ENCODE measurements at regions not wholly inside any gene's neighbourhood (a gene's known extent, or its start where the extent isn't known, plus 50 kb on each side); places are given as distances from the start of the nearest gene placed in this dataset.
"Not testable (repeated sequence)": the region's sequence is repeated elsewhere in the genome, so short reads cannot be mapped to it uniquely, and the experiment has no call there.

DNA sequence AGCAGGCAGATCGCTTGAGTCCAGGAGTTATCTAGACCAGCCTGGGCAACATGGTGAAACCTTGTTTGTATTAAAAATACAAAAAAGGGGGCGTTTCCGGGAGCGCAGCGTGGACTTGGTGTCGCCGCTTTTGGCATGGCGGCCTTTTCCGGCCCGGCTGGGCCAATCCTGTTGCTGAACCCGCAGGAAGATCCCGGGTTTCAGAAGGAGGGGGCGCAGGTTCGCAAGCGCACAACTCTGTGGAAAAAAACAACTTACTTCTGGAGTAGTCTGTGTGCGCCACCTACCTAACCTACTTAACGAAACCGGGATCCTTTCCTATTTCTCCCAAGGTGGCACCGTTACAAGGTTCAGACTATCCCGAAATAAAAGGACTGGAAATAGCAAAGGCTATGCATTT lies 198.6 kb downstream of the MSX2 start:
- intact Hi-C loops (cut with micrococcal nuclease) = no loop called here

DNA sequence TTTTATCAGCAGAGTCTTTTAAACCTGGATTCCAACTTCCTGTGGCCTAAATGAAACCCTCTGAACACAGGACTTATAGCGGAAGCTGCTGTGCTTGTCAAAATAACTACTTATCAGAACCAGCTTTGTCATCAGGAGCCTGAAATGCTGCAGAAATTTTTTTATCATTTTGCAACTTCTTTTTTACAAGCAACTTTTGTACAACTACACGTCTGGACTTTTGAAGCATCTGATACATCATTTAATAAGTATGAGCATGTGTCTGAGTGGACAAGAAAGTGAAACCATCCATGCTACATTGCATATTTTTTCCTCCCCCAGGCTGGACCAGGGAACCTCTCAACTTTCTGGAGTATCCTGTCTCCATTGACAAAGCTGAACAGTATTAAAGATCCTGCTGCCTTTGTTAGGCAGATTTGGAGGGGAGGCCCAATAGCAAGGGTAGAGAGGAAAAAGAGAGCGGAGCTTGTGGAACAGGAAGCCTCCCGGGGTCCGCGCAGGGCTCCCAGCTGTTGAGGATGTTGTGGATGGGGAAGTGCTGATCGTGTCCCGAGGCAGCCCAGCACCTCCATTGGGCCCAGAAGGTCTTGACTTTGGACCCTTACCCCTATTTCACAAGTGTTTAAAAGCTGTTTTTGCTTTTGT lies 196.6 kb downstream of the MSX2 start:
- intact Hi-C loops (cut with micrococcal nuclease) = no loop called here

DNA sequence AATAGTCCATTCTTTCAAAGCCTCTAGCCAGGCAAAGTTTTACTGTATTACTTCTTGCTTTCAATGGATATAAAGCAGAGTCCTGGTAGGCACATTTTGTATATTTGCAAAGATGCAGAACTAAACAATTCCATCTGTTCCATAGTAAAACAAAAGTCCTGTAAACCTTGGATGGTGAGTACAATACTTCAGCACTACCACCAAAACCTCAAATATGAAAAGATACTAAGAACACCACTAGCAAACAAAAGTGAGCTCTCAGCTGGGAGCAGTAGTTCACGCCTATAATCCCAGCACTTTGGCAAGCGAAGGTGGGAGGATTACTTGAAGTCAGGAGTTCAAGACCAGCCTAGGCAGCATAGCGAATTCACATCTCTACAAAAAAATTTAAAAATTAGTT lies 195.0 kb downstream of the MSX2 start:
- intact Hi-C loops (cut with micrococcal nuclease) = no loop called here

GRCh38 chr5:174918655-174919054 lies 194.3 kb downstream of the MSX2 start:
- intact Hi-C loops (cut with micrococcal nuclease) = no loop called here

DNA sequence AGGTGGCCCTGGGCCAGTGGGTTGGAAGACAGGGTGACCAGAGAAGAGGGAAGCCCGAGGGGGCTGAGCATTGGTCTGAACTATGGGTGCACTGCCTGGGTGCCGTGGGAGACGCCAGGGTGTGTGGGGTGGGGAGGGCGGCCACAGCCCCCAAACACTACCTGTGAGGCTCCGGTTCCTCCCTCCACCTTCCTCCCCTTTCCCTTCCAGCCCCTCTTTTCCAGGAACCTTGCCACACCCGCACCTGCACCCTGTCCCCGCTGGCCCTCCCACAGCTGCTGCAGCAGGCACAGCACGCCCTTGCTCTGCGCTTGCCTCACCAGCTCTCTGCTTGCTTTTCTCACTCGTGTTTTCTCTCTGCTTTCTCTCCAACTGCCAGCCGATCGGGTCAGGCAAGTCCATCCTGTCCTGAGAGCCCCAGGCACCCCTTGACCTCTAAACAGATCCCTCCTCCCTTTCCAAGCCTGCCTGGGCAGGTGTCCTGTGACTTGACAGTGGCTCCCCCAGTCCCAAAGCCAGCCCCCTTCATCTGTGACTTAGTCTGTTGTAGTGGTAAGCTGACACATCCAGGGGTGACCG lies 193.7 kb downstream of the MSX2 start:
- intact Hi-C loops (cut with micrococcal nuclease) = no loop called here

DNA sequence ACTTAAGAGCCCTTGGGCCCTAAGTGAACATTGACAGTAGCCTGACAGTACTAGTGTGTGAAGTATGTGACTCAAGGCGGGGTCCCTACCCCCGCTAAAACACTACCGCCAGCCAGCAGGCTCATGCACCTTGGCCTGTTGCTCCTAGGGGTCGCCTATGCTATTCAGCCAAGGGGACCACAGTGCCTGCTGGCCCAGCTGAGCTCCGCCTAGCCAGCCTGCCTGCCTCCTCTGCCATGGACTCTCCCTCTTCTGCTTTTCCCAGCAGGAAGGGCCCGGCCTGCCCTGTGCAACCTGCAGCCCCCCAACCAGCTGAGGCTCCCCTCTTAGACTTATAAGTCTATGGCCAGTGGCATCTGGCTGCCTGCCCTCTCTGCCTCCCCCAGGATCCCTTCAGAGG lies 193.1 kb downstream of the MSX2 start:
- intact Hi-C loops (cut with micrococcal nuclease) = not testable (repeated sequence)

- intact Hi-C loops (cut with micrococcal nuclease) = not testable (repeated sequence)
These were observed 192.5 kb downstream of the MSX2 start for GRCh38 chr5:174916924-174917323.

- intact Hi-C loops (cut with micrococcal nuclease) = no loop called here
These were observed 191.8 kb downstream of the MSX2 start for GRCh38 chr5:174916227-174916626.

GRCh38 chr5:174911118-174911517 lies 186.7 kb downstream of the MSX2 start:
- intact Hi-C loops (cut with micrococcal nuclease) = no loop called here

- intact Hi-C loops (cut with micrococcal nuclease) = loop anchor here (1.0 kb wide), 3 partner anchors 26 to 568 kb away; partner anchors contain the start of genes DRD1 and SFXN1
These were observed 185.9 kb downstream of the MSX2 start for GRCh38 chr5:174910245-174910737.

GRCh38 chr5:174903172-174903732 lies 178.9 kb downstream of the MSX2 start:
- intact Hi-C loops (cut with micrococcal nuclease) = no loop called here

DNA sequence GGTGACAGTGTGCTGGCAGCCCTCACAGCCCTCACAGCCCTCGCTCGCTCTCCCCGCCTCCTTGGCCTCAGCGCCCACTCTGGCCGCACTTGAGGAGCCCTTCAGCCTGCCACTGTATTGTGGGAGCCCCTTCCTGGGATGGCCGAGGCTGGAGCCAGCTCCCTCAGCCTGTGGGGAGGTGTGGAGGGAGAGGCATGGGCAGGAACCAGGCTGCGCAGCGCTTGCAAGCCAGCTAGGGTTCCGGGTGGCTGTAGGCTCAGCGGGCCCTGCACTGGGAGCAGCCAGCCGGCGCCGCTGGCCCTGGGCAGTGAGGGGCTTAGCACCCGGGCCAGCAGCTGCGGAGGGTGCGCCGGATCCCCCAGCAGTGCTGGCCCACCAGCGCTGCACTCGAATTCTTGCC lies 177.0 kb downstream of the MSX2 start:
- intact Hi-C loops (cut with micrococcal nuclease) = no loop called here

DNA sequence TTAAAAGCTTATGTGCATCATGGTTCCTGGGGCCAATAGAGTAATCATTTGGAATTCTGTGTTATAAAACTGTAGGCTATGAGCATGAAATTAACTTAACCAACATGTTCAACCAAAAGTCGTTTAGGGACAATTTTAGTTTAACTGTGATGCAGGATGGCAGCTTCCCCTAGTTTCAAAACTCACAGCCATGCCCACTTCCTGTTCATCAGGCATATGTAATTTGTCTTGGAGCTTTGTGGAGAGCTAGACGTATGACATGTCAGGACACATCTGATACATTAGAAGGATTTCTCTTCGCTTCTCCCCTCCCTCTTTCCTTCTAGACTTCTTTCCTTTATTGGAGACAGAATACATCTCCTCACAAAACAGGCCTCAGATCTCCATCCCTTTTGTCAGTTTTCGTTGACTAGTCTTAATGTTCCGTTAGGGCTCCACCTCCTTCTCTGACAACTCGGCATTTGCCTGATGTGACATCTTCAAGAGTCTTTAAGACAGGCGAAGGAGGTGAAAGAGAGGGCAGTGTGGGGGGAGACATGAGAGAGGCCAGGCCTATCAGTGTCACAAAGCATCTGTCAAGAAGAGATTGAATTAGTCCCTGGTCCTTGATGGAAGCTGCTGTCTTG lies 176.0 kb downstream of the MSX2 start:
- intact Hi-C loops (cut with micrococcal nuclease) = no loop called here

DNA sequence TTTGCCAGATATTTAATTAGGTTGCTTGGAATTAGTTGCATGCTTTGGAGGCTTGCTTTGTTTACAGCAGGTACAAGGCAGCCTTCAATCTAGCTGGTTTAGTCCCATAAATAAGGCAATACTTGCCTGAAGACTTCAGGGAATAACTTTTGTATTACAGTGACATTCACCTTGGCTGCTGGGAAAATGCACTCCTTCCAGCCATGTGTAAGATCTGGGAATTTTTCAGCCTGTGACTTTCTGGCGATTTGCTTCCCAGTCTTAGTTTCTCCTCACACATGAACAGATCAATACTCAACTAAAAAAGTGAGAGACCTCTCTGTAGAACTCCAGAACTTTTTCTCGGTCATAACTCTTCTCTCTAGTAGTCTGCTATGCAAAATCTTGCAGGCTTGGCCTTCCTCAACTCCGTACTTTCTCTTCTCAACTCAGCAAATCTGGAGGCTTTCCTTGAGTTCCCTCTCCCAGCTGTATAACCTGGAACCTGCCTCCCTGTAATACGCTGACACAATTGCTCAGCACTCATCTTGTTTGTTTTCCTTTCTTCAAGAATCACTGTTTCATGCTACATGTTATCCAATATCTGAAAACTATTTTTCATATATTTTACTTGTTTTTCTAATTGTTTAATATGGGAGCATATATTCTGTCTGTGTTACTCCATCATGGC lies 173.0 kb downstream of the MSX2 start:
- intact Hi-C loops (cut with micrococcal nuclease) = no loop called here

DNA sequence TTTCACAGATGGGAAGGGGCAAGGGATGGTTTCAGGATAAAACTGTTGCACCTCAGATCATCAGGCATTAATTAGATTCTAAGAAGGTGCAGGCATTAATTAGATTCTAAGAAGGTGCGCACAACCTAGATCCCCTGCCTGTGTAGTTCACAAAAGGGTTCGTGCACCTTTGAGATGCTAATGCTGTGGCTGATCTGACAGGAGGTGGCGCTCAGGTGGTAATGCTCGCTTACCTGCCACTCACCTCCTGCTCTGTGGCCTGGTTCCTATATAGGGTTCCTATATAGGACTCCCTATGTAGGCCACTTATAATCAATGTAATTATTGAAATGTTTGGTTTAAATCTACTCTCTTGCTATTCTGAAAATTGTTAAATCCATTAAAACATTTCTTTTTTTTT lies 171.0 kb downstream of the MSX2 start:
- intact Hi-C loops (cut with micrococcal nuclease) = no loop called here

- intact Hi-C loops (cut with micrococcal nuclease) = no loop called here
These were observed 168.4 kb downstream of the MSX2 start for GRCh38 chr5:174892742-174893141.

DNA sequence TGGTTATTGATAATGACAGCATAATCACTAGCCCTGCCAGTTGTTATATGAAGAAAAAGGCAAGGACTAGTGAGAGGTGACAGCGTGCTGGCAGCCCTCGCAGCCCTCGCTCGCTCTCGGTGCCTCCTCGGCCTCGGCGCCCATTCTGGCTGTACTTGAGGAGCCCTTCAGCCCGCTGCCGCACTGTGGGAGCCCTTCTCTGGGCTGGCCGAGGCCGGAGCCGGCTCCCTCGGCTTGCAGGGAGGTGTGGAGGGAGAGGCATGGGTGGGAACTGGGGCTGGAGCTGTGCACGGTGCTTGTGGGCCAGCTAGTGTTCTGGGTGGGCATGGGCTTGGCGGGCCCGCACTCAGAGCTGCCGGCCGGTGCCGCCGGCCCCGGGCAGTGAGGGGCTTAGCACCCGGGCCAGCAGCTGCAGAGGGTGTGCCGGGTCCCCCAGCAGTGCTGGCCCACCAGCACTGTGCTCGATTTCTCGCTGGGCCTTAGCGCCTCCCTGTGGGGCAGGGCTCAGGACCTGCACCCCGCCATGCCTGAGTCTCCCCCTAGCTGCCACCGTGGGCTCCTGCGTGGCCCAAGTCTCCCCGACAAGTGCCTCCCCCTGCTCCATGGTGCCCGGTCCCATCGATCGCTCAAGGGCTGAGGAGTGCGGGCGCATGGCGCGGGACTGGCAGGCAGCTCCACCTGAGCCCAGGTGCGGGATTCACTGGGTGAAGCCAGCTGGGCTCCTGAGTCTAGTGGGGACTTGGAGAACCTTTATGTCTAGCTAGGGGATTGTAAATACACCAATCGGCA lies 156.2 kb downstream of the MSX2 start:
- intact Hi-C loops (cut with micrococcal nuclease) = not testable (repeated sequence)

GRCh38 chr5:174877987-174878386 lies 153.6 kb downstream of the MSX2 start:
- intact Hi-C loops (cut with micrococcal nuclease) = no loop called here

GRCh38 chr5:174872271-174872670 lies 147.9 kb downstream of the MSX2 start:
- intact Hi-C loops (cut with micrococcal nuclease) = no loop called here

GRCh38 chr5:174852143-174852542 lies 127.8 kb downstream of the MSX2 start:
- intact Hi-C loops (cut with micrococcal nuclease) = no loop called here

- intact Hi-C loops (cut with micrococcal nuclease) = no loop called here
These were observed 126.3 kb downstream of the MSX2 start for GRCh38 chr5:174850565-174851169.
